ENCODE measurements at regions not wholly inside any gene's neighbourhood (a gene's known extent, or its start where the extent isn't known, plus 50 kb on each side); places are given as distances from the start of the nearest gene placed in this dataset.

DNA sequence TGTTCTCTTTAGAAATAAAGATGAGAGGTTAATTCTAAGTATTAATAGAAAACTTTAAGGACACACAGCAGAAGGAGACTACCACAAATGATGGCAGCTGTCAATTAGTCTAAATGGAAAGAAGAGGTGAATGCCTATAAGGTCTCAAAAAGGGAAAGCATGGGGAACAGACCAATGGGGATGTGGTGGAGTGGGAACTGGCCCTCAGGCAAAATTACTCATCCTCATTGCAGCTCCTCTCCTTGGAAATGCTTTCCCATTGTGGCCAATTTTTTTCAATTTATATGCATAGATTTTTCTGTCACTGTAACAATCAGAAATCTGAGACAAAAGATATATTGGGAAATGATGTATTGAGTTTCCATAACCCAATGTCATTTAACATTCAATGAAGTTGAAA lies 222.9 kb upstream of the DEFB112 start:
- no peak for TF ChIP-seq ESRRG (CRISPR knock-in tag; IDR thresholded peaks at IDR 0.05)
- TF ChIP-seq, protein P1, sequence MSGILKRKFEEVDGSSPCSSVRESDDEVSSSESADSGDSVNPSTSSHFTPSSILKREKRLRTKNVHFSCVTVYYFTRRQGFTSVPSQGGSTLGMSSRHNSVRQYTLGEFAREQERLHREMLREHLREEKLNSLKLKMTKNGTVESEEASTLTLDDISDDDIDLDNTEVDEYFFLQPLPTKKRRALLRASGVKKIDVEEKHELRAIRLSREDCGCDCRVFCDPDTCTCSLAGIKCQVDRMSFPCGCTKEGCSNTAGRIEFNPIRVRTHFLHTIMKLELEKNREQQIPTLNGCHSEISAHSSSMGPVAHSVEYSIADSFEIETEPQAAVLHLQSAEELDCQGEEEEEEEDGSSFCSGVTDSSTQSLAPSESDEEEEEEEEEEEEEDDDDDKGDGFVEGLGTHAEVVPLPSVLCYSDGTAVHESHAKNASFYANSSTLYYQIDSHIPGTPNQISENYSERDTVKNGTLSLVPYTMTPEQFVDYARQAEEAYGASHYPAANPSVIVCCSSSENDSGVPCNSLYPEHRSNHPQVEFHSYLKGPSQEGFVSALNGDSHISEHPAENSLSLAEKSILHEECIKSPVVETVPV (CRISPR knock-in tag; IDR thresholded peaks at IDR 0.05): no peak
- TF ChIP-seq ISL1 (CRISPR knock-in tag; IDR thresholded peaks at IDR 0.05): no peak
- TF ChIP-seq ZNF565 (CRISPR knock-in tag; conservative IDR thresholded peaks at IDR 0.05; ENCODE audit: low read depth): no peak
- TF ChIP-seq OSR1 (CRISPR knock-in tag; IDR thresholded peaks at IDR 0.05): no peak
- no peak for TF ChIP-seq ZFP3 (CRISPR knock-in tag; IDR thresholded peaks at IDR 0.05)
- TF ChIP-seq ZFP30 (CRISPR knock-in tag; IDR thresholded peaks at IDR 0.05): no peak
- no peak for TF ChIP-seq RARB (CRISPR knock-in tag; IDR thresholded peaks at IDR 0.05)
- TF ChIP-seq SNAI2 (CRISPR knock-in tag; IDR thresholded peaks at IDR 0.05): no peak
- TF ChIP-seq, protein P2, sequence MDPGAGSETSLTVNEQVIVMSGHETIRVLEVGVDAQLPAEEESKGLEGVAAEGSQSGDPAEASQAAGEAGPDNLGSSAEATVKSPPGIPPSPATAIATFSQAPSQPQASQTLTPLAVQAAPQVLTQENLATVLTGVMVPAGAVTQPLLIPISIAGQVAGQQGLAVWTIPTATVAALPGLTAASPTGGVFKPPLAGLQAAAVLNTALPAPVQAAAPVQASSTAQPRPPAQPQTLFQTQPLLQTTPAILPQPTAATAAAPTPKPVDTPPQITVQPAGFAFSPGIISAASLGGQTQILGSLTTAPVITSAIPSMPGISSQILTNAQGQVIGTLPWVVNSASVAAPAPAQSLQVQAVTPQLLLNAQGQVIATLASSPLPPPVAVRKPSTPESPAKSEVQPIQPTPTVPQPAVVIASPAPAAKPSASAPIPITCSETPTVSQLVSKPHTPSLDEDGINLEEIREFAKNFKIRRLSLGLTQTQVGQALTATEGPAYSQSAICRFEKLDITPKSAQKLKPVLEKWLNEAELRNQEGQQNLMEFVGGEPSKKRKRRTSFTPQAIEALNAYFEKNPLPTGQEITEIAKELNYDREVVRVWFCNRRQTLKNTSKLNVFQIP (CRISPR knock-in tag; IDR thresholded peaks at IDR 0.05; ENCODE audit: borderline replicate concordance, low read depth): no peak
- TF ChIP-seq PATZ1 (CRISPR knock-in tag; IDR thresholded peaks at IDR 0.05; ENCODE audit: borderline replicate concordance): no peak
- no peak for TF ChIP-seq BACH2 (CRISPR knock-in tag; IDR thresholded peaks at IDR 0.05; ENCODE audit: borderline replicate concordance)
- TF ChIP-seq ARNTL (CRISPR knock-in tag; IDR thresholded peaks at IDR 0.05; ENCODE audit: borderline replicate concordance, low read depth): no peak

Measured in SK-N-SH treated with all-trans-retinoic acid at 6 μM for 48 hours (cell line).